CD14-positive monocyte (primary cell): ENCODE measurements at regions not wholly inside any gene's neighbourhood (a gene's known extent, or its start where the extent isn't known, plus 50 kb on each side); places are given as distances from the start of the nearest gene placed in this dataset.
A peak's percentile ranks its signal among the peaks of the same experiment; 100 is the strongest.

Experiments used
- DNase-seq, 3 donors: peaks; one replicate each; pipeline ENCODE4 v3.0.0-alpha.2; 2011 to 2022
- H2AFZ ChIP-seq: 2 replicates; pipeline ENCODE4 v1.6.0; 2012; ENCODE audit warnings: mild to moderate bottlenecking, low read depth, low read length, inconsistent platforms; ENCODE audit not compliant: insufficient read depth, poor library complexity, severe bottlenecking
- H3K27ac ChIP-seq, 2 donors: 1 replicate in 1 of 2; 2 replicates in 1 of 2; pipeline ENCODE4 v1.5.1; 2012 to 2013; ENCODE audit warnings: low read length in 2 of 2, control low read depth in 1 of 2, inconsistent platforms in 1 of 2, low read depth in 1 of 2, mild to moderate bottlenecking in 1 of 2
- H3K27me3 ChIP-seq, 2 donors: one replicate each; pipeline versions ENCODE4 v1.6.0 to v1.6.1; 2011 to 2013; ENCODE audit warnings: low read length in 2 of 2; ENCODE audit not compliant: control insufficient read depth in 2 of 2, insufficient read depth in 2 of 2
- H3K36me3 ChIP-seq, 2 donors: replicated peaks in 1 of 2; 1 replicate in 1 of 2; 2 replicates in 1 of 2; pipeline versions ENCODE4 v1.5.1 to v1.6.1; 2012 to 2013; ENCODE audit warnings: low read length in 2 of 2, control low read depth in 1 of 2, inconsistent platforms in 1 of 2, mild to moderate bottlenecking in 1 of 2; ENCODE audit not compliant: insufficient read depth in 2 of 2, control insufficient read depth in 1 of 2
- H3K4me1 ChIP-seq, 2 donors: 1 replicate in 1 of 2; 2 replicates in 1 of 2; pipeline versions ENCODE4 v1.5.1 to v1.6.1; 2012 to 2013; ENCODE audit warnings: low read length in 2 of 2, control low read depth in 1 of 2, inconsistent platforms in 1 of 2, mild to moderate bottlenecking in 1 of 2, moderate library complexity in 1 of 2; ENCODE audit not compliant: insufficient read depth in 2 of 2, control insufficient read depth in 1 of 2
- H3K4me2 ChIP-seq: replicated peaks from 2 replicates; pipeline ENCODE3; 2012; ENCODE audit warnings: low read length, moderate library complexity, mild to moderate bottlenecking; ENCODE audit not compliant: poor library complexity, severe bottlenecking; ENCODE audit errors: extremely low read depth
- H3K4me3 ChIP-seq, 3 experiments: fragments of 200-600 bp in 1 of 3; sonication (generic) in 1 of 3; replicated peaks in 1 of 3; 1 replicate in 2 of 3; 2 replicates in 1 of 3; pipeline ENCODE4 v1.5.1; 2011 to 2013; ENCODE audit warnings: low read length in 3 of 3, mild to moderate bottlenecking in 3 of 3, control low read depth in 2 of 3, low read depth in 2 of 3, inconsistent platforms in 1 of 3, moderate library complexity in 1 of 3
- H3K79me2 ChIP-seq: 2 replicates; pipeline ENCODE4 v1.6.0; 2012; ENCODE audit warnings: mild to moderate bottlenecking, control low read depth, inconsistent platforms, low read length, moderate library complexity; ENCODE audit not compliant: insufficient read depth
- H3K9ac ChIP-seq: 2 replicates; pipeline ENCODE4 v1.6.0; 2017; ENCODE audit warnings: low read length, mild to moderate bottlenecking; ENCODE audit not compliant: insufficient read depth, poor library complexity, severe bottlenecking
- H3K9me3 ChIP-seq, 2 donors: replicated peaks in 1 of 2; 1 replicate in 1 of 2; 2 replicates in 1 of 2; pipeline versions ENCODE4 v1.5.1 to v1.6.1; 2012 to 2013; ENCODE audit warnings: low read length in 2 of 2, control low read depth in 1 of 2; ENCODE audit not compliant: control insufficient read depth in 1 of 2, insufficient read depth in 1 of 2
- H4K20me1 ChIP-seq: 2 replicates; pipeline ENCODE4 v1.6.0; 2012; ENCODE audit warnings: mild to moderate bottlenecking, low read length, control low read depth, moderate library complexity; ENCODE audit not compliant: insufficient read depth
- H3K27ac Mint-ChIP-seq, 7 donors: one replicate each; pipeline ENCODE4 v1.8.0; 2020; ENCODE audit warnings: mild to moderate bottlenecking in 7 of 7, mixed read lengths in 7 of 7, moderate library complexity in 6 of 7, inconsistent platforms in 2 of 7
- H3K27me3 Mint-ChIP-seq, 3 donors: one replicate each; pipeline ENCODE4 v1.8.0; 2021 to 2022; ENCODE audit warnings: low read depth in 3 of 3, mild to moderate bottlenecking in 3 of 3, mixed read lengths in 3 of 3, moderate library complexity in 3 of 3, inconsistent platforms in 1 of 3
- H3K36me3 Mint-ChIP-seq, 2 donors: one replicate each; pipeline ENCODE4 v1.8.0; 2020; ENCODE audit warnings: mixed read lengths in 2 of 2, inconsistent platforms in 1 of 2, mild to moderate bottlenecking in 1 of 2
- H3K4me1 Mint-ChIP-seq: one replicate; pipeline ENCODE4 v1.8.0; 2020; ENCODE audit warnings: mild to moderate bottlenecking, mixed read lengths
- H3K4me3 Mint-ChIP-seq, 2 donors: one replicate each; pipeline ENCODE4 v1.8.0; 2020; ENCODE audit warnings: mild to moderate bottlenecking in 2 of 2, mixed read lengths in 2 of 2, moderate library complexity in 1 of 2
- H3K9me3 Mint-ChIP-seq, 7 donors: one replicate each; pipeline ENCODE4 v1.8.0; 2020 to 2022; ENCODE audit warnings: mixed read lengths in 7 of 7, mild to moderate bottlenecking in 6 of 7, moderate library complexity in 6 of 7, inconsistent platforms in 2 of 7
- CTCF ChIP-seq: fragments of 200-600 bp; IDR thresholded peaks from one replicate; pipeline ENCODE4 v1.8.0; 2022; ENCODE audit warnings: antibody characterized with exemption, mild to moderate bottlenecking
- WGBS: methylation state at CpG from one replicate; pipeline ENCODE4 v1.1.5; 2013; ENCODE audit warnings: missing lambda C conversion rate; ENCODE audit not compliant: insufficient coverage; 5-methylcytosine and 5-hydroxymethylcytosine counted together
- intact Hi-C, 2 donors: fragments of 100-400 bp; cut with micrococcal nuclease; formaldehyde crosslinking; loops; one replicate each; pipeline versions ENCODE4 v1.15.0 to v1.15.1; 2023

- H3K36me3 Mint-ChIP-seq = no peaks in the 10 kb centered on the region
- H3K27me3 Mint-ChIP-seq = peaks cover 0 to 4% (median 3%) of the 10 kb centered on the region in 3 donors
- peak overlapping the region in 1 of 7 donors; percentile 47 for H3K27ac Mint-ChIP-seq
- Histone ChIP-seq H4K20me1 (no peaks in the 10 kb centered on the region), H3K4me3 (no peak overlapping the region), H3K79me2 (no peaks in the 10 kb centered on the region), H3K9ac (no peak overlapping the region), H2AFZ (no peak overlapping the region), H3K9me3 (no peaks in the 10 kb centered on the region), H3K36me3 (no peaks in the 10 kb centered on the region), H3K4me1 (no peaks in the 10 kb centered on the region), H3K27me3 (no peaks in the 10 kb centered on the region), H3K27ac (no peak overlapping the region), H3K4me2 (no peak overlapping the region)
- intact Hi-C loops = no loop called here
- H3K4me1 Mint-ChIP-seq = no peaks in the 10 kb centered on the region
- no peak overlapping the region for H3K4me3 Mint-ChIP-seq
- peaks cover 0 to 10% (median 4%) of the 10 kb centered on the region in 7 donors for H3K9me3 Mint-ChIP-seq
- no peak for DNase-seq
- no peak for TF ChIP-seq CTCF
- no CpG with 5 or more reads among the region's 1 CpG for WGBS
Observed at GRCh38 chr13:59304596-59304995, 859.1 kb downstream of the DIAPH3 start.

- Mint-ChIP-seq H3K27me3 (peaks cover 0 to 4% (median 1%) of the 10 kb centered on the region in 3 donors), H3K9me3 (peaks cover under 1 to 10% (median 4%) of the 10 kb centered on the region in 7 donors), H3K27ac (no peak overlapping the region), H3K4me3 (no peak overlapping the region), H3K4me1 (no peaks in the 10 kb centered on the region), H3K36me3 (no peaks in the 10 kb centered on the region)
- no peaks in the 10 kb centered on the region for H4K20me1 ChIP-seq
- H3K4me1 ChIP-seq = no peaks in the 10 kb centered on the region
- TF ChIP-seq CTCF = no peak
- intact Hi-C loops = no loop called here
- no peak overlapping the region for H3K4me2 ChIP-seq
- peaks cover 0 to 4% of the 10 kb centered on the region in 2 donors for H3K9me3 ChIP-seq
- H3K27ac ChIP-seq = no peak overlapping the region
- H3K9ac ChIP-seq = no peak overlapping the region
- H2AFZ ChIP-seq = no peak overlapping the region
- H3K79me2 ChIP-seq = no peaks in the 10 kb centered on the region
- H3K27me3 ChIP-seq = no peaks in the 10 kb centered on the region
- no CpG with 5 or more reads among the region's 4 CpGs for WGBS
- DNase-seq = no peak
- H3K36me3 ChIP-seq = no peaks in the 10 kb centered on the region
- no peak overlapping the region for H3K4me3 ChIP-seq
Observed at GRCh38 chr13:59305896-59306295, 857.8 kb downstream of the DIAPH3 start.
